CMK (cell line): ENCODE measurements at regions not wholly inside any gene's neighbourhood (a gene's known extent, or its start where the extent isn't known, plus 50 kb on each side); places are given as distances from the start of the nearest gene placed in this dataset.

ENCODE experiments used
- DNase-seq: peaks from one replicate; pipeline ENCODE4 v3.0.0-alpha.2; 2010; ENCODE audit warnings: low read depth

DNA sequence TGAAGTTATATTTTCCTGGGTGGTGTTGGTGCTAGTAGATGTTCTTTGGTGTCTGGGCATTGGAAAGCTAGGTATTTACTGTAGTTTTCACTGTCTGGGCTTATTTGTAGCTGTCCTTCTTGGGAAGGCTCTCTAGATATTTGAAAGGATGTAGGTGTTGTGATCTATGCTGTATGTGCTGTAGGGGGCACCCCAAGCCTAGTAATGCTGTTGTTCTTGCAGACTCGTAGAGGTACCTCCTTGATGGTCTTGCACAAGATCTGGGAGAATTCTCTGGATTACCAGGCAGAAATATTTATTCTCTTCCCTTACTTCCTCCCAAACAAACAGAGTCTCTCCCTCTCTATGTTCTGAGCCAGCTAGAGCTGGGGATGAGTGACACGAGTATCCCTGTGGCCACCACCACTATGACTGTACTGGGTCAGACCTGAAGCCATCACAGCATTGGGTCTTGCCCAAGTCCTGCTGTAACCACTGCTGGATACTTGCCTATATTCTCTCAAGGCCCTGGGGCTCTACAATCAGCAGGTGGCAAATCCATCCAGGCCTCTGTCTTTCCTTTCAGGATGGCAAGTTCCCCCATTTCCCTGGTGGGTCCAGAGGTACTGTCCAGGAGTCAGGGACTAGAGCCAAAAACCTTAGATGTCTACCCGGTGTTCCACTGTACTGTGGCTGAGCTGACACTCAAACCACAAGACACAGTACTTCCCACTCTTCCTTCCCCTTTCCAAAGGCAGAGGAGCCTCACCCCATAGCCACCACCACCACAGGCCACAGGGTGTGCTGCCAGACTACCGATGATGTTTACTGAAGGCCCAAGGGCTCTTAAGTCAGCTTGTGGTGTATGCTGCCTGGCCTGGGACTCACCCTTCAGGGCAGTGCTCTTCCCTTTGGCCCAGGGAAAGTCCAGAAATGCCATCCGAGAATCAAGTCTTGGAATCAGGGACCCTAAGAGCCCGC lies 195.2 kb upstream of the DPPA4 start:
- DNase-seq = no peak

- no peak for DNase-seq
Observed at GRCh38 chr3:109545746-109546145, 208.4 kb upstream of the DPPA4 start.

GRCh38 chr3:109548192-109548938 lies 211.0 kb upstream of the DPPA4 start:
- DNase-seq = no peak

- DNase-seq = no peak
Observed at GRCh38 chr3:109553591-109554371, 216.4 kb upstream of the DPPA4 start.

GRCh38 chr3:109559389-109559788 lies 222.0 kb upstream of the DPPA4 start:
- no peak for DNase-seq

GRCh38 chr3:109563149-109563548 lies 225.8 kb upstream of the DPPA4 start:
- no peak for DNase-seq

DNA sequence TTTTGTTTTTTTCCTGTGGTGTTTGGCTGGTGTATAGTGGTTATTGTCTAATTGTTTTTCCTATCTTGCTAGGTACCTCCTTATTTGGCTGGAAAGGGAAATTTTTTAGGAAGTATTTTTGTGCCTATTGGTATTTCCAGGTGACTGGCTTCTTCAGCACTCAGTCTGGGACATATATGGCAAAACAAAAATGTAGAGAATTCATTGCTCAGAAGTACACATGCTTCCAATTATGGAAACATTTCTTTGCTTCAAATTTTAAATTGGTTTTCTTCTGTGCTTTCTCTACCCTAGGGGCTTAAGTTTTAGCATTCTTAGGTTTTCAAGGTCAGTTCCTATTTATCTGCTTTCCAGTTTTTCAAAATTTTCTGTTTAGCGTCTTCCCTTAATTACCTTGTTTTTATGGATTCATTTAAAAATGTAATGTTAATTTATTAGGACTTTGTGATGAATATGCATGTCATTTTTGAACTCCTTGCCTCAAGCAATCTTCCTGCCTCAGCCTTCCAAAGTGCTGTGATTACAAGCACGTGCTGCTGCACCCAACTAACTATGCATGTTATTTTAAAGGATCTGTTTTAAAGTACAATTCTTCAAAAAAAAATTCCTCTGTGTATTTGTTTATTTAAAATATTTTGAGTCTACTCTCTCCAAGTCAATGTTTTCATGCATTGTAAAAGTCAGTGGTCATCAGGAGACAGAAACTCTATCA lies 231.9 kb upstream of the DPPA4 start:
- no peak for DNase-seq

DNA sequence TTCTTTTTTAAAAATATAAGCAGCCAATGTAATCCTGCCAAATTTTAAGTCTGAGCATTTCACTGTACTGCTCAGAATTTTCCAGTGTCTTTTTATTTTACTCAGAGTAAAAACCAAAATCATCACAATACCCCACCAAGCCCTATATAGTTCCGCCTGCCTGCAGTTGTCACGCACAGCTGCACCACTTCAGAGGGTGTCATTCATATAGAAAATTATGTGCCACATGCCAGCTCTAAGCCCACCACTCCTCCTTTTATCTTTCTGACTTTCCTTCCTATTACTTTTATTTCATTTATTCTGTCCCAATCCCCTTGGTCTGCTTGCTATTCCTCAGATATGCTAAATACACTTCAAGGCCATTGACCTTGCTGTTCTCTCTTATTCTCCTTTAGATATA lies 233.1 kb upstream of the DPPA4 start:
- no peak for DNase-seq

DNA sequence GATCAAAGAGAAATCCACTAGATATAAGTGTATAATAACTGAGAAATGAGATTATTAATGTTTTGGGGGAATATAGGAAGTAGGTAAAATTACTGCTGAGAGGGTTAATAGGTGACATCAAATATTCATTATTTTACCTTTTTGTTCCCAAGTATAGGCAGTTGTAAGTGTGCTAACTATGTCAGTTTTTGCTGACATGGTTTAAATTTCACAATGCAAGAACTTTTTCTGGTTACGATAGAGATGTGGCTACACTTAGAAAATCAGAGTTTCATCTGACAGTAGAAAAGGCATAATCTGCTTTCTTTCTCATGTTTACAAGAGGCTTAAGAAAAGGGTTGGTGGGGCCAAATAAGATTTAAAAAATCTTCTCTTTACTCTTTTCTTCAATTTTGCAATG lies 235.0 kb upstream of the DPPA4 start:
- no peak for DNase-seq

DNA sequence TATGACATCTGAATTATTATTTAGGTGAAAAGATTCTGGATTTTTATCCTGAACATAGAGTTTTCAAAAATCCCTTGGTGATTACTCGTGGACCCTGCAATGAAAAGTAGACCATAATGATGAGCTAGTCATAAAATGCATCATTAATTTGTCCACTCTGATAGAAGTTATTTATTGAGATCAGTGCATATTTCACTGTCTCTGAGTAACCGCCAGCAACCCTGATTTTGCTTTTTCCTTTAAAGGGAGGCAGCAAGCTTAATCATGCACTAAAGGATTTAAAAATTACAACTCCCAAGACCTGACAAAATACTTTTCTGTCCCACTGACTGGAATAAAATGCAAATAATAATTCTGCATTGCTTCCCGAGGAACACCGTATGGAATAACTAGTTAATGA lies 259.6 kb upstream of the DPPA4 start:
- no peak for DNase-seq

GRCh38 chr3:109597444-109597843 lies 260.1 kb upstream of the DPPA4 start:
- DNase-seq = no peak

DNA sequence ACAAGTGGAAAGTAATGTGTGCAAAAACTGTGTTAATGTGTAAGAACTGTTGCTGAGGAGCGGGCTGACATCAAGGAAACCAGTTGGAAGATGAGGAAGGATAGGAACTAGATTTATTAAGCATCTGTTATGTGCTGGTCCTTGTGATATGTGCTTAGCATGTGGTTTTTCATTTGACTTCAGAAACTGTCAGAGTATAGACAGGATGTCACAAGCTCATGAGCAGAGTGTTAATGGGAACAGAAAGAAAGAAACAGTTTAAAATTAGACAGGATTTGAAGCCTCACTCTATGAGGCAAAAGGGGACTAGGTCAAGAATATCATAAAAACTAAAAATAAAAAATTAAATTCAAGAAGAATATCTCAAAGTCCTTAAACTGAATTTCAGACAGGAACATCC lies 270.6 kb upstream of the DPPA4 start:
- DNase-seq = no peak

DNA sequence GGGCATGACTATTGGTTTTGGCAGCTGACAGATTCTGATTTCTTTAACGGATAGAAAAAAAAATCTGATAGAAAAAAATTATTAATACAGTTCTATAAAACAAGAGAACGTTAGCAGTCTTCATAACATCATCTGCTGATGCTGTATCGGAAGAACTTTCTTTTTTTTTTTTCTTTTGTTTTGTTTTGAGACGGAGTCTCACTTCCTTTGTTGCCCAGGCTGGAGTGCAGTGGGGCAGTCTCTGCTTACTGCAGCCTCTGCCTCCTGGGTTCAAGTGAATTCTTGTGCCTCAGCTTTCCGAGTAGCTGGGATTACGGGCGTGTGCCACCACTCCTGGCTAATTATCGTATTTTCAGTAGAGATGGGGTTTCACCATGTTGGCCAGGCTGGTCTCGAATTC lies 271.2 kb upstream of the DPPA4 start:
- no peak for DNase-seq

GRCh38 chr3:109618766-109619378 lies 281.5 kb upstream of the DPPA4 start:
- no peak for DNase-seq

GRCh38 chr3:109631897-109632296 lies 294.6 kb upstream of the DPPA4 start:
- DNase-seq = no peak

DNA sequence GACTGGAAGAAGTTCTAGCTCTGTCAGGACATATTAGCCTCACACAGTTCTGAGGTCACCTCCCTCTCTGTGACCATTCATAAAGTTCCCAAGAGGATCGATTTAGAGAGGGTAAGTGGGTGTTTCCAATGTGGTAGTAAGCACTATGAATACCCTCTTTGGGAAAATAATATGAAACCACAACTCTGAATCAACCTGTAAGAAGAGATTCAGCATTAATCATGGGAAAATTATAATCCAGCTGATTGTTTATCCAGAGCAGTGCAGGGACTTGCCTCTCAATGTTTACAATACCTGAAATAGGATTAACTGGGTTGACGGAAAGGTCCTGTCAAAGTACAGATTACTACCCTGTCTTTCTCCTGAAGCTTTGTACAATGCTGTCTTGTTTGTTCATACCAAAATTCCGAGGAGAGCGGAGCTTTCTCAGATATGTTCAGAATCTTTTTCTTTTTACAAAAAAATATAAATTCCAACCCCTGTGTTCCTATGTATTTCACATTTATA lies 302.9 kb upstream of the DPPA4 start:
- DNase-seq = no peak

GRCh38 chr3:109642025-109642424 lies 304.7 kb upstream of the DPPA4 start:
- DNase-seq = no peak

- no peak for DNase-seq
Observed at GRCh38 chr3:109643590-109643989, 306.2 kb upstream of the DPPA4 start.

- DNase-seq = no peak
Observed at GRCh38 chr3:109644332-109644731, 307.0 kb upstream of the DPPA4 start.

DNA sequence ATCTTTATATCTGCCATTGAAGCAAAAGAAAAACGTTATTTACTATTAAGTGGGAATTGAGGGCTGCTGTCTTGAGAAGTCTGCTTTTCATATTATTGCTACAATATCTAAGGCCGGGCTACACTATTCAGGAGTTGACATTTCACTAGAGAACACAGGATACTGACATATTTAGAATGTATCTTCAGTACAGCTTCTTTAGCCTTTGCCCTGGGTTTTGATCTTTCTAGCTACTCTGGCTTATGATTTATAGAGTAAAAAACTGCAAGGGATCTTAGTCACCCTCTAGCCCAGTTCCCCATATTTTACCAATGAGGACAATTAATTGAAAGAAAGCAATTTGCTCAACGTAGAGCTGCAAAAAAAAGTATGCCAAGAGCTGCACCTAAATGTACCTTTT lies 307.4 kb upstream of the DPPA4 start:
- DNase-seq = no peak

DNA sequence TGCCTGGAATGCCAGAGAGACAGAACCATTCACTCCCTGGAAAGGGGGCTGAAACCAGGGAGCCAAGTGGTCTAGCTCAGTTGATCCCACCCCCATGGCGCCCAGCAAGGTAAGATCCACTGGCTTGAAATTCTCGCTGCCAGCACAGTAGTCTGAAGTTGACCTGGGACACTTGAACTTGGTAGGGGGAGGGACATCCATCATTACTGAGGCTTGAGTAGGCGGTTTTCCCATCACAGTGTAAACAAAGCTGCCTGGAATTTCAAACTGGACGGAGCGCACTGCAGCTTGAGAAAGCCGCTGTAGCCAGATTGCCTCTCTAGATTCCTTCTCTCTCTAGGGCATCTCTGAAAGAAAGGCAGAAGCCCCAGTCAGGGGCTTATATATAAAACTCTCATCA lies 310.7 kb upstream of the DPPA4 start:
- no peak for DNase-seq
